HG03135 (cell line): ENCODE measurements at regions not wholly inside any gene's neighbourhood (a gene's known extent, or its start where the extent isn't known, plus 50 kb on each side); places are given as distances from the start of the nearest gene placed in this dataset.
"Not testable (repeated sequence)": the region's sequence is repeated elsewhere in the genome, so short reads cannot be mapped to it uniquely, and the experiment has no call there.

Source experiments
- ATAC-seq: cut with Tn5 transposase; IDR thresholded peaks from one replicate; pipeline ENCODE4 v1.9.1; 2021; ENCODE audit warnings: mild to moderate bottlenecking, moderate library complexity; ENCODE audit not compliant: unreplicated experiment

- ATAC-seq, result no peak
Observed at GRCh38 chrX:52261125-52261462, 76.4 kb downstream of the MAGED4 start.

- ATAC-seq, result peak; percentile 99
Observed at GRCh38 chrX:52261463-52262194, 76.9 kb downstream of the MAGED4 start.

- peak; percentile 8 for ATAC-seq
Observed at GRCh38 chrX:52262195-52262546, 77.5 kb downstream of the MAGED4 start.

- ATAC-seq, result no peak
Observed at GRCh38 chrX:52263417-52263816, 78.7 kb downstream of the MAGED4 start.

- ATAC-seq, result no peak
Observed at GRCh38 chrX:52265713-52266112, 81.0 kb downstream of the MAGED4 start.

GRCh38 chrX:52268502-52268901 lies 83.8 kb downstream of the MAGED4 start:
- not testable (repeated sequence) for ATAC-seq

- ATAC-seq, result no peak
Observed at GRCh38 chrX:52270453-52271116, 85.9 kb downstream of the MAGED4 start.

- ATAC-seq, result no peak
Observed at GRCh38 chrX:52271206-52271605, 86.5 kb downstream of the MAGED4 start.

GRCh38 chrX:52277666-52278065 lies 91.2 kb upstream of the XAGE2 start:
- no peak for ATAC-seq

- ATAC-seq, result peak; percentile 62
Observed at GRCh38 chrX:52280812-52281211, 88.0 kb upstream of the XAGE2 start.

GRCh38 chrX:52284865-52285264 lies 84.0 kb upstream of the XAGE2 start:
- ATAC-seq, result no peak

- not testable (repeated sequence) for ATAC-seq
Observed at GRCh38 chrX:52298968-52299367, 69.9 kb upstream of the XAGE2 start.

GRCh38 chrX:52308532-52308931 lies 60.3 kb upstream of the XAGE2 start:
- not testable (repeated sequence) for ATAC-seq
